ENCODE measurements at regions not wholly inside any gene's neighbourhood (a gene's known extent, or its start where the extent isn't known, plus 50 kb on each side); places are given as distances from the start of the nearest gene placed in this dataset.

DNA sequence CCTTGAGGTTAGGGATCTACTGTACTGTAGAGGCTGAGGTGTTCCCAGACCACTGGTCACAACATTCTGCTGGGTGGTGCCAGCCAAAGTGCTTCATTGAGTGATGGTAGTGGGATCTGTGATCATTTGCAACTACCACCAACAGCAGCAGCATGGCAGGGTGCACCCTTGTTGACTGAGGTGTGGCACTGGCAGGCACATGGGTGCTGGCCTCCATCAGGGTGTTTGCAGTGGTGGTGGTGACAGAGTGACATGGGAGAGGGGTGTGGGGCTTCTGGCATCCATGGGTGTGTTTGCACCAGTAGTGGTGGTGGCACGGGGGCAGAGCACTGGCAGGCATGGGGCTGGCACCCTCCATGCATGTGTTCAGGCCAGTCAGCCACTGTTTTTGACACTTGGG lies 183.7 kb upstream of the LYPLAL1 start:
- Histone ChIP-seq H3K4me3 (ENCODE audit: low read depth in 1 of 2, low read length in 2 of 2) (no peak overlapping the region), H3K27me3 (ENCODE audit: control insufficient read depth in 1 of 2, insufficient read depth in 2 of 2, low read length in 2 of 2) (no peaks in the 10 kb centered on the region), H3K4me1 (ENCODE audit: insufficient read depth, low read length) (no peaks in the 10 kb centered on the region), H3K27ac (ENCODE audit: low read depth, low read length) (no peak overlapping the region), H3K36me3 (ENCODE audit: insufficient read depth, low read length) (no peaks in the 10 kb centered on the region), H3K9ac (ENCODE audit: low read length) (no peak overlapping the region), H3K9me3 (ENCODE audit: low read length) (no peaks in the 10 kb centered on the region)

DNA sequence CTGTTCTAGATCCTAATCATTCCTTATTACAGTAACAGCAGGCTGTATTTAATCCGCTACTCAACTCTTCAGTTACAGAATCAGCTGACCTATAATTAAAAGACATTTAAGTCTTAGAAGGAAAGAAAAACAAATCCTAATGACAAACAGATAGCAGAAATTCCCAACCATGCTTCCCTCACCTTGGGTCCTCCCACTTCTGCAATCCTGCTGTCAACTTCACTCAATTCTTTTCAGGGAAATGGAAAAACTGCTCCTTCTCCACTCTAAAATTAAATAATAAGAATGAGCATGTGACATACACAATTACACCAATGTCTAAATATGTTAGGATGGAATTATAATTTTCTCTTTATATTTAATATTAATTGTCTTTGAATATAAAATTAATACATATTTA lies 182.6 kb upstream of the LYPLAL1 start:
- no peaks in the 10 kb centered on the region for H3K4me1 ChIP-seq (ENCODE audit: insufficient read depth, low read length)
- no peak overlapping the region for H3K4me3 ChIP-seq (ENCODE audit: low read depth in 1 of 2, low read length in 2 of 2)
- no peaks in the 10 kb centered on the region for H3K36me3 ChIP-seq (ENCODE audit: insufficient read depth, low read length)
- H3K27ac ChIP-seq (ENCODE audit: low read depth, low read length), result no peak overlapping the region
- H3K27me3 ChIP-seq (ENCODE audit: control insufficient read depth in 1 of 2, insufficient read depth in 2 of 2, low read length in 2 of 2), result no peaks in the 10 kb centered on the region
- no peaks in the 10 kb centered on the region for H3K9me3 ChIP-seq (ENCODE audit: low read length)
- no peak overlapping the region for H3K9ac ChIP-seq (ENCODE audit: low read length)

DNA sequence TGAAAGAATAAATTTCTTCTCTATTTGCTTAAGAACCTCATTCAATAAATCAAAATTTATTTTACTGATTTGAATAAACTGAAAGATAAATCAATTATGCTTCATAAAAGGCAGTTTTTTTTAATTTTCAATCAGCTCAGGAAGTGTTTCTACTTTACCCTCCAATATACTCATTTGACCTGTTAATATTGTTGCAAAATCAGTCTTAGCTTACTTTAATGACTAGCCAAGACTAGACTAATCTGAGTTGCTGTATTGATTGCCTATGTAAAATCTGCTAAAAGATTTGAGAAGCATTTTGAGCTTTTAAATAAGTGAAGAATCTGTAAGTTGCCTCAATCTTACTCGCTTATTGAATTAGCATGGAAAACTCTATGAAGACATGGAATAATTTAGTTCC lies 179.1 kb upstream of the LYPLAL1 start:
- Histone ChIP-seq H3K4me1 (ENCODE audit: insufficient read depth, low read length) (no peaks in the 10 kb centered on the region), H3K9me3 (ENCODE audit: low read length) (no peaks in the 10 kb centered on the region), H3K27ac (ENCODE audit: low read depth, low read length) (no peak overlapping the region), H3K27me3 (ENCODE audit: control insufficient read depth in 1 of 2, insufficient read depth in 2 of 2, low read length in 2 of 2) (no peaks in the 10 kb centered on the region), H3K9ac (ENCODE audit: low read length) (no peak overlapping the region), H3K4me3 (ENCODE audit: low read depth in 1 of 2, low read length in 2 of 2) (no peak overlapping the region), H3K36me3 (ENCODE audit: insufficient read depth, low read length) (no peaks in the 10 kb centered on the region)

DNA sequence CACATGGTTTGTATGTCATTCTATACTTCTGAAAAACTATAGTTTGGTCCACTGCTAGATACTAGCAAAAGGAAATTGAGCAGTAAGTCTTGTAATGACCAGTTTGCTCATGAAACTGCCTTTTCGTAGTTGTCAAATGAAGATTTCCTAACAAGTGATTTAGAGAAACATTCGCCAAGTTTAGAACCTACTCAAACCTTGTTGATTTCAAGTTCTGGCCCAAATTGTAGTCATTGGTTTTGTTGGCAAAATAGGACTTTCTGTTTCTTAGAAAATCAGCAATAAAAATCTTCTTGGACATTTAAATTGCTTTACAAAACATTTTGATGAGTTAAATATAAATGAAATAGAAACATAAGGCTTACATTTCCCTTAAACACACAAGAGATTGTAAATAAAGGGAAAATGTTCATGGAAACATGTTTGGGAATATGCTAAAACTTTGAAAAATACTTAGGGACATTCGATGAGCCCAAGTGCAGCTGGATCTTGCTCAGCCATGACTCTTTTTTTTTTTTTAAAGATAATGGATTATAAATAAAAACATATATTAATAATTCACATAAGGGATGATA lies 178.5 kb upstream of the LYPLAL1 start:
- H3K36me3 ChIP-seq (ENCODE audit: insufficient read depth, low read length), result no peaks in the 10 kb centered on the region
- no peaks in the 10 kb centered on the region for H3K9me3 ChIP-seq (ENCODE audit: low read length)
- no peak overlapping the region for H3K9ac ChIP-seq (ENCODE audit: low read length)
- H3K4me3 ChIP-seq (ENCODE audit: low read depth in 1 of 2, low read length in 2 of 2), result no peak overlapping the region
- no peaks in the 10 kb centered on the region for H3K4me1 ChIP-seq (ENCODE audit: insufficient read depth, low read length)
- no peaks in the 10 kb centered on the region for H3K27me3 ChIP-seq (ENCODE audit: control insufficient read depth in 1 of 2, insufficient read depth in 2 of 2, low read length in 2 of 2)
- no peak overlapping the region for H3K27ac ChIP-seq (ENCODE audit: low read depth, low read length)

DNA sequence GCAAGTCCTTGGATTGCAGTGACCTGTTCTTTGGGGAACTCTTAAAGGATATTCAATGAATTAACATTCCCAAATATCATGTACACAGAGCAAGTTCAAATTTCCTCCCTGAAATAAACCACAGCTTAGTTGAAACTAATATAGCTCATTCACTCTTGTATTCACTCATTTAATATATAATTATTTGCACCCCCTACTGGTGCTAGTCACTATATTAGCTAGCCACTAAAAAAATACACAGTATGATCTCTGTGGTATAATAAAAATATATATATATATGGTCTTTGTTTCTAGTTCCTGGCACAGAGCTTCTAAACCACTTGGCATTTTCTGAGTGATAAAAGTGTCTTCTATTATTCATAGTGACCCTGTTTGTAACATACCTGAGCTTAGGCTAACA lies 177.3 kb upstream of the LYPLAL1 start:
- Histone ChIP-seq H3K4me3 (ENCODE audit: low read depth in 1 of 2, low read length in 2 of 2) (no peak overlapping the region), H3K9ac (ENCODE audit: low read length) (no peak overlapping the region), H3K36me3 (ENCODE audit: insufficient read depth, low read length) (no peaks in the 10 kb centered on the region), H3K27me3 (ENCODE audit: control insufficient read depth in 1 of 2, insufficient read depth in 2 of 2, low read length in 2 of 2) (no peaks in the 10 kb centered on the region), H3K9me3 (ENCODE audit: low read length) (no peaks in the 10 kb centered on the region), H3K4me1 (ENCODE audit: insufficient read depth, low read length) (no peaks in the 10 kb centered on the region), H3K27ac (ENCODE audit: low read depth, low read length) (no peak overlapping the region)

DNA sequence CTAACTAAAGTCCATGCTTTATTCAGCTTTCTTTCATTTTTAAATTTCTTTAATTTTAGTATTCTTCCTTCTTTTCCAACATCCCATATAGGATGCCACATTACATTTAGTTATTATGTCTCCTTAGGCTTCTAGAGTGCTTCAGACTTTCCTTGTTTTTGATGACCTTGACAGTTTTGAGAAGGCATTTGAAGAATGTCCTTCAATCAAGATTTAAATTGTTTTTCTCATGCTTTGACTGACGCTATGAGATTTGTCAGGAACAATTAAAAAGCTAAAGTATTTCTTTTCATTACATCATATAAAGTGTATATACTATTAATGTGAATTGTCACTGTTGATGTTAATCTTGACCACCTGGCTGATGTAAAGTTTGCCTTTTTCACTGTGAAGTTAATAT lies 173.7 kb upstream of the LYPLAL1 start:
- H3K36me3 ChIP-seq (ENCODE audit: insufficient read depth, low read length), result no peaks in the 10 kb centered on the region
- no peak overlapping the region for H3K9ac ChIP-seq (ENCODE audit: low read length)
- no peaks in the 10 kb centered on the region for H3K4me1 ChIP-seq (ENCODE audit: insufficient read depth, low read length)
- no peaks in the 10 kb centered on the region for H3K27me3 ChIP-seq (ENCODE audit: control insufficient read depth in 1 of 2, insufficient read depth in 2 of 2, low read length in 2 of 2)
- no peak overlapping the region for H3K4me3 ChIP-seq (ENCODE audit: low read depth in 1 of 2, low read length in 2 of 2)
- H3K27ac ChIP-seq (ENCODE audit: low read depth, low read length), result no peak overlapping the region
- no peaks in the 10 kb centered on the region for H3K9me3 ChIP-seq (ENCODE audit: low read length)

DNA sequence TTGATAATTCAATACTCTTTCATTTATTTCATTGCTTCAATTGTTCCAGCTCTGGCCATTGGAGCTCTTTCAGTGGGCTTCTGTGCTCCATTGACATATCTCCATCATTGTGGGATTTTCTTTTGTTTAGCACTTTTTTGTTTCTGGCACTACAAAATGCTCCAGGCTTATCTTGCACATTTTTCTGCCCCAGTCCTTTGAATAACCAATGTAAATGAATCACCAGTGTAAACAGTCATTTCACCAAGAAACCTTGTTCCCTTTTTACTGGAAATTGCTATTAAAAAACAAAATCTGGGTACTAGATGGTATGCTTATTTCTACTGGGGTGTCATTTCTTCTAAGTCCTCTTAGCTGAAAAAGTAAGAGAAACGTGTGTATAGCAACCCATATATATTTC lies 173.0 kb upstream of the LYPLAL1 start:
- H3K27ac ChIP-seq (ENCODE audit: low read depth, low read length), result no peak overlapping the region
- H3K9ac ChIP-seq (ENCODE audit: low read length), result no peak overlapping the region
- H3K9me3 ChIP-seq (ENCODE audit: low read length), result no peaks in the 10 kb centered on the region
- no peaks in the 10 kb centered on the region for H3K4me1 ChIP-seq (ENCODE audit: insufficient read depth, low read length)
- H3K36me3 ChIP-seq (ENCODE audit: insufficient read depth, low read length), result no peaks in the 10 kb centered on the region
- H3K27me3 ChIP-seq (ENCODE audit: control insufficient read depth in 1 of 2, insufficient read depth in 2 of 2, low read length in 2 of 2), result no peaks in the 10 kb centered on the region
- H3K4me3 ChIP-seq (ENCODE audit: low read depth in 1 of 2, low read length in 2 of 2), result no peak overlapping the region

DNA sequence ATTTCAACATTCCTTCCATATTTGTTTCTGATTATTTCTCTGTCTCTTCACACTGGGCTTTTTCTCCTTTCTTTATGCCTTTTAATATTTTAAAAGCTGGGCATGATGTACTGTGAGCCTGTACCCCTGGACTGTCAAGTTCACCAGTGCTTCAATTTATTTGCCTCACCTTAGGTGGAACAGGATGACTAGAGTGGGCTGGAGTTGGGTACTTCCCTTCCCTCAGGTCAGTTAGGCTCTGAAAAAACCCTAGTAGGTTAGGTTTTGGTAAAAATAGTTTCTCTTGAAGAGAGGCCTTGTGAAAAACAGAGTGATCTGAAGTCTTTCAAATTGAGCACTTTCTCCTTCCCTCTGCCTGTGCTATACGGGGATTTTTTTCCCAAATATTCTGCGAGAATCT lies 163.0 kb upstream of the LYPLAL1 start:
- no peak overlapping the region for H3K27ac ChIP-seq (ENCODE audit: low read depth, low read length)
- H3K27me3 ChIP-seq (ENCODE audit: control insufficient read depth in 1 of 2, insufficient read depth in 2 of 2, low read length in 2 of 2), result no peaks in the 10 kb centered on the region
- H3K36me3 ChIP-seq (ENCODE audit: insufficient read depth, low read length), result no peaks in the 10 kb centered on the region
- H3K4me3 ChIP-seq (ENCODE audit: low read depth in 1 of 2, low read length in 2 of 2), result no peak overlapping the region
- no peaks in the 10 kb centered on the region for H3K9me3 ChIP-seq (ENCODE audit: low read length)
- H3K9ac ChIP-seq (ENCODE audit: low read length), result no peak overlapping the region
- no peaks in the 10 kb centered on the region for H3K4me1 ChIP-seq (ENCODE audit: insufficient read depth, low read length)

DNA sequence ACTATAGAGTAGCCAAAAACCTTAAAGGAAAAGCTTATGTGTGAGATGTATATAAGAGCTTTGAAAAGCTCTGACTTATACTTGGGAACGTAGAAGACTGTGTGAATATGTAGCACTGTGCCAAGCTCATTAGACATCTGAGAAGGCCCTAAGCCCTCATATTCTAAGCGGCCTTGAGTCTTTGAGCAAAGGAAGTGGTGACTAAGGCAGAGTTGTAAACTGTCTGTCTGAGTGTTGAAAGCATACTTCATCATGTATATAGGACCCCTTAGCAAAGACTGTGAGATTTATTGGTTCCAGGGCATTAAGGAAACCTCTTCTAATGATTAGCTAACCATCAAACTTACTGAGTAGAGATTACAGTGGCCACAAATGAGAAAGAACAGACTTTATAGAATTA lies 153.3 kb upstream of the LYPLAL1 start:
- Histone ChIP-seq H3K27ac (ENCODE audit: low read depth, low read length) (no peak overlapping the region), H3K4me1 (ENCODE audit: insufficient read depth, low read length) (no peaks in the 10 kb centered on the region), H3K4me3 (ENCODE audit: low read depth in 1 of 2, low read length in 2 of 2) (no peak overlapping the region), H3K36me3 (ENCODE audit: insufficient read depth, low read length) (no peaks in the 10 kb centered on the region), H3K27me3 (ENCODE audit: control insufficient read depth in 1 of 2, insufficient read depth in 2 of 2, low read length in 2 of 2) (no peaks in the 10 kb centered on the region), H3K9me3 (ENCODE audit: low read length) (no peaks in the 10 kb centered on the region), H3K9ac (ENCODE audit: low read length) (no peak overlapping the region)

DNA sequence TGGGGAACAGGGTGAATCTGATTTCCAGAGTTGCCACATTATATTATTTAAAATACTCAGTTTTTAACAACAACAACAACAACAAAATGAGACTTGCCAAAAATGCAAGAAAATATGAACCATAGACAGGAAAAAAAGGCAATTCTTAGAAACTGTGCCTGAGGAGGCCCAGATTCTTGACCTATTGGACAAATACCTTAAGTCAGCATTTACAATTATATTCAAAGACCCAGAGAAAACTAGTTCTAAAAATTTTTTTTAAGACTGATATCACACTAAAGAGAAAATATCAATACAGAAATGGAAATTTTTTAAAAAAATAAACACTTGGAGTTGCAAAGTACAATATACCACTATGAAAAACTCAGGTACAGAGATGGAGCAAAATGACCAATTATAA lies 152.8 kb upstream of the LYPLAL1 start:
- no peaks in the 10 kb centered on the region for H3K9me3 ChIP-seq (ENCODE audit: low read length)
- no peaks in the 10 kb centered on the region for H3K27me3 ChIP-seq (ENCODE audit: control insufficient read depth in 1 of 2, insufficient read depth in 2 of 2, low read length in 2 of 2)
- no peaks in the 10 kb centered on the region for H3K4me1 ChIP-seq (ENCODE audit: insufficient read depth, low read length)
- no peak overlapping the region for H3K27ac ChIP-seq (ENCODE audit: low read depth, low read length)
- H3K9ac ChIP-seq (ENCODE audit: low read length), result no peak overlapping the region
- H3K36me3 ChIP-seq (ENCODE audit: insufficient read depth, low read length), result no peaks in the 10 kb centered on the region
- no peak overlapping the region for H3K4me3 ChIP-seq (ENCODE audit: low read depth in 1 of 2, low read length in 2 of 2)

DNA sequence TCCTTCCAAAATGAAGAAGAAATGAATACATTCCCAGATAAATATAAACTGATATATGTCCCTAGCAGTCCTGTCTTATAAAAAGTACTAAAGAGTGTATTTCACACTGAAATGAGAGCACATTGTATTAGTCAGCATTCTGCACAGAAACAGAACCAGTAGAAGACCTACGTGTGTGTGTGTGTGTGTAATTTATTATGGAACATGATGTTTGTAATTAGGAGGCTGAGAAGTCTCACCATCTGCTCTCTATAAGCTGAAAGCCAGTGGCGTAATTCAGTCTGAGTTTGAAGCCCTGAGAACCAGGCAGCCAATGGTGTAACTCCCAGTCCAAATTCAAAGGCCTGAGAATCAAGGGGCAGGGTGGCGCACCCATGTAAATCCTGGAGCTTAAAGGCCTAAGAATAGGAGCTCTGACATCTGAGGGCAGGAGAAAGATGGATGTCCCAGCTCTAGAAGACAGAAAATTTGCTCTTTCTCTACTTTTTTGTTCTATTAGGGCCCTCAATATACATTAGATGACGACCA lies 146.5 kb upstream of the LYPLAL1 start:
- Histone ChIP-seq H3K9ac (ENCODE audit: low read length) (no peak overlapping the region), H3K9me3 (ENCODE audit: low read length) (no peaks in the 10 kb centered on the region), H3K27me3 (ENCODE audit: control insufficient read depth in 1 of 2, insufficient read depth in 2 of 2, low read length in 2 of 2) (no peaks in the 10 kb centered on the region), H3K4me1 (ENCODE audit: insufficient read depth, low read length) (no peaks in the 10 kb centered on the region), H3K27ac (ENCODE audit: low read depth, low read length) (no peak overlapping the region), H3K4me3 (ENCODE audit: low read depth in 1 of 2, low read length in 2 of 2) (no peak overlapping the region), H3K36me3 (ENCODE audit: insufficient read depth, low read length) (no peaks in the 10 kb centered on the region)

DNA sequence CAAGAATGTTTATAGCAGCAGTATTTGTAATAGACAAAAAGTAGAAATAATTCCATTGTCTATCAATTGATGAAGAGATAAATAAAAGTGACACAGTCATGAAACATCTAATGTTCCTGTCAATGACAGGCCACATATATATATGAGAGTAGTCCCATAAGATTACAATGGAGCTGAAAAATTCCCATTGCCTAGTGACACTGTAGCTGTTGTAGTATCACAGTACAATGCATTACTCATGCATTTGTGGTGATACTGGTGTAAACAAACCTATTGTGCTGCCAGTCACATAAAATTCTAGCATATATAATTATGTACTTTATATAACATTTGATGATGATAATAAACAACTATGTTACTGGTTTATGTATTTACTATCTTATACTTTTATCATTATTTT lies 141.9 kb upstream of the LYPLAL1 start:
- Histone ChIP-seq H3K4me1 (ENCODE audit: insufficient read depth, low read length) (no peaks in the 10 kb centered on the region), H3K27me3 (ENCODE audit: control insufficient read depth in 1 of 2, insufficient read depth in 2 of 2, low read length in 2 of 2) (no peaks in the 10 kb centered on the region), H3K9me3 (ENCODE audit: low read length) (no peaks in the 10 kb centered on the region), H3K4me3 (ENCODE audit: low read depth in 1 of 2, low read length in 2 of 2) (no peak overlapping the region), H3K36me3 (ENCODE audit: insufficient read depth, low read length) (no peaks in the 10 kb centered on the region), H3K9ac (ENCODE audit: low read length) (no peak overlapping the region), H3K27ac (ENCODE audit: low read depth, low read length) (no peak overlapping the region)
